Mesothelial cell of epicardium (in vitro differentiated cells): ENCODE measurements at regions not wholly inside any gene's neighbourhood (a gene's known extent, or its start where the extent isn't known, plus 50 kb on each side); places are given as distances from the start of the nearest gene placed in this dataset.

Source experiments
- DNase-seq, 2 experiments: peaks; one replicate each; pipeline ENCODE4 v3.0.0; 2021; ENCODE audit warnings: low spot score in 2 of 2; ENCODE audit not compliant: unreplicated experiment in 2 of 2
- H3K27ac Mint-ChIP-seq: 2 replicates; pipeline ENCODE4 v1.8.0; 2021; ENCODE audit warnings: mixed read lengths
- H3K27me3 Mint-ChIP-seq: 2 replicates; pipeline ENCODE4 v1.8.0; 2021; ENCODE audit warnings: low read depth, mixed read lengths
- H3K36me3 Mint-ChIP-seq: 2 replicates; pipeline ENCODE4 v1.8.0; 2021; ENCODE audit warnings: mixed read lengths
- H3K4me1 Mint-ChIP-seq: 2 replicates; pipeline ENCODE4 v1.8.0; 2021; ENCODE audit warnings: mixed read lengths
- H3K4me3 Mint-ChIP-seq: 2 replicates; pipeline ENCODE4 v1.8.0; 2021; ENCODE audit warnings: mild to moderate bottlenecking, moderate library complexity, mixed read lengths
- H3K9me3 Mint-ChIP-seq: 2 replicates; pipeline ENCODE4 v1.8.0; 2021; ENCODE audit warnings: mixed read lengths
- TF ChIP-seq, protein P1 (sequence below): fragments of 200-600 bp; sonication (generic); IDR thresholded peaks from one replicate; pipeline ENCODE4 v1.5.0; 2021; ENCODE audit warnings: antibody characterized with exemption; ENCODE audit not compliant: unreplicated experiment

GRCh38 chr6:95127261-95127660 is 450.1 kb upstream of the MANEA start:
- no peak for DNase-seq
- TF ChIP-seq, protein P1, sequence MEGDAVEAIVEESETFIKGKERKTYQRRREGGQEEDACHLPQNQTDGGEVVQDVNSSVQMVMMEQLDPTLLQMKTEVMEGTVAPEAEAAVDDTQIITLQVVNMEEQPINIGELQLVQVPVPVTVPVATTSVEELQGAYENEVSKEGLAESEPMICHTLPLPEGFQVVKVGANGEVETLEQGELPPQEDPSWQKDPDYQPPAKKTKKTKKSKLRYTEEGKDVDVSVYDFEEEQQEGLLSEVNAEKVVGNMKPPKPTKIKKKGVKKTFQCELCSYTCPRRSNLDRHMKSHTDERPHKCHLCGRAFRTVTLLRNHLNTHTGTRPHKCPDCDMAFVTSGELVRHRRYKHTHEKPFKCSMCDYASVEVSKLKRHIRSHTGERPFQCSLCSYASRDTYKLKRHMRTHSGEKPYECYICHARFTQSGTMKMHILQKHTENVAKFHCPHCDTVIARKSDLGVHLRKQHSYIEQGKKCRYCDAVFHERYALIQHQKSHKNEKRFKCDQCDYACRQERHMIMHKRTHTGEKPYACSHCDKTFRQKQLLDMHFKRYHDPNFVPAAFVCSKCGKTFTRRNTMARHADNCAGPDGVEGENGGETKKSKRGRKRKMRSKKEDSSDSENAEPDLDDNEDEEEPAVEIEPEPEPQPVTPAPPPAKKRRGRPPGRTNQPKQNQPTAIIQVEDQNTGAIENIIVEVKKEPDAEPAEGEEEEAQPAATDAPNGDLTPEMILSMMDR: no peak
- no peaks in the 10 kb centered on the region for H3K36me3 Mint-ChIP-seq
- peaks cover 10% of the 10 kb centered on the region for H3K4me1 Mint-ChIP-seq
- no peak overlapping the region for H3K27ac Mint-ChIP-seq
- no peaks in the 10 kb centered on the region for H3K27me3 Mint-ChIP-seq
- H3K4me3 Mint-ChIP-seq: no peak overlapping the region
- no peaks in the 10 kb centered on the region for H3K9me3 Mint-ChIP-seq

DNA sequence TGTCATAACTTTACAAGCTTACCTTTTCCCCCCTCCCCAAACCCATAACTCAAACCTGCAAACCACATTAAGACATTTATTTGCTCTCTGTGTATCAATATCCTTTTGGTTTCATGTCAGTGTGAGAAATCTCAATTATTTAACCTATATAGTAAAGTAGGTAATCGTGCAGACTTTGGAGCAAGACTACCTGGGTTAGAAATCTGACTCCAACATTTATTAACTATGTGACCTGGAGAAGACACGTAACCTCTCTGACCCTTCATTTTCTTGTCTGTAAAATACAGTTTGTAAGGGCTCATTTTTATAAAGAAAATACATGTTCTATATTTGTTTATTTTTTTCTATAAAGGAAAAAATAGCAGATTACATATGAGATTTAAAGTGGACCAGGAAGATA is 448.9 kb upstream of the MANEA start:
- Mint-ChIP-seq H3K27ac (no peak overlapping the region), H3K27me3 (no peaks in the 10 kb centered on the region), H3K9me3 (no peaks in the 10 kb centered on the region), H3K36me3 (no peaks in the 10 kb centered on the region), H3K4me1 (peaks cover 10% of the 10 kb centered on the region), H3K4me3 (no peak overlapping the region)
- TF ChIP-seq, protein P1: no peak
- no peak for DNase-seq

GRCh38 chr6:95128947-95129346 is 448.4 kb upstream of the MANEA start:
- Mint-ChIP-seq H3K4me3 (no peak overlapping the region), H3K4me1 (peaks cover 10% of the 10 kb centered on the region), H3K9me3 (no peaks in the 10 kb centered on the region), H3K27ac (no peak overlapping the region), H3K27me3 (no peaks in the 10 kb centered on the region), H3K36me3 (no peaks in the 10 kb centered on the region)
- TF ChIP-seq, protein P1: no peak
- DNase-seq: no peak

GRCh38 chr6:95133578-95133977 is 443.8 kb upstream of the MANEA start:
- Mint-ChIP-seq H3K36me3 (no peaks in the 10 kb centered on the region), H3K4me1 (peaks cover 13% of the 10 kb centered on the region), H3K9me3 (no peaks in the 10 kb centered on the region), H3K4me3 (no peak overlapping the region), H3K27me3 (no peaks in the 10 kb centered on the region), H3K27ac (no peak overlapping the region)
- DNase-seq: no peak
- TF ChIP-seq, protein P1: no peak

DNA sequence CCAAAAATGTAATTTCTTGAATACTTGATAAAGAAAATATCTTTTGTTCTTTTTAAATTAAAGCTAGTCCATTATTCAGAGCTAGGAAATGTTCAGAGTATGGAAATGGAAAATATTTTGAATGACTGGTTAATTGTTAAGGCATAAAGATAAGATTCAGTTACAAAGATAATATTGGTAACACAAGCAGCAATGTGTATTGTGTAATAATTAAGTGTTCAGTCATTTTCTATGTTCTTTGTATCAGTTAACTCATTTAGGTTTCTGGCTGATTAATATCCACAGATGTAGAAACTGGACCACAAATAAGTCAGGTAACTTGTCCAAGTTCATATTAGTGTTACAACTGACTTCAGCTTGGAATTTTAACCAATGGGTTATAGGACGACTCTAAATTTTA is 442.2 kb upstream of the MANEA start:
- no peaks in the 10 kb centered on the region for H3K27me3 Mint-ChIP-seq
- H3K4me3 Mint-ChIP-seq: no peak overlapping the region
- peaks cover 3% of the 10 kb centered on the region for H3K4me1 Mint-ChIP-seq
- DNase-seq: no peak
- no peaks in the 10 kb centered on the region for H3K36me3 Mint-ChIP-seq
- TF ChIP-seq, protein P1: no peak
- no peak overlapping the region for H3K27ac Mint-ChIP-seq
- no peaks in the 10 kb centered on the region for H3K9me3 Mint-ChIP-seq

GRCh38 chr6:95142101-95142500 is 435.2 kb upstream of the MANEA start:
- no peak for DNase-seq
- Mint-ChIP-seq H3K36me3 (no peaks in the 10 kb centered on the region), H3K4me1 (peaks cover 8% of the 10 kb centered on the region), H3K27ac (no peak overlapping the region), H3K9me3 (peaks cover 6% of the 10 kb centered on the region), H3K27me3 (no peaks in the 10 kb centered on the region), H3K4me3 (no peak overlapping the region)
- TF ChIP-seq, protein P1: no peak
